Neural progenitor cell (in vitro differentiated cells): ENCODE measurements at regions not wholly inside any gene's neighbourhood (a gene's known extent, or its start where the extent isn't known, plus 50 kb on each side); places are given as distances from the start of the nearest gene placed in this dataset.

ENCODE experiments used
- DNase-seq: peaks from one replicate; pipeline ENCODE4 v3.0.0-alpha.2; 2016; ENCODE audit warnings: low spot score
- H2AFZ ChIP-seq: fragments of 200-600 bp; sonication (generic); replicated peaks from 2 replicates; pipeline ENCODE4 v1.6.1; 2016; ENCODE audit warnings: antibody characterized with exemption
- H3F3A ChIP-seq: fragments of 200-600 bp; sonication (generic); 2 replicates; pipeline ENCODE4 v1.6.1; 2016; ENCODE audit warnings: antibody characterized with exemption, low read depth
- H3K27ac ChIP-seq: fragments of 200-600 bp; sonication (generic); 2 replicates; pipeline ENCODE4 v1.5.1; 2016; ENCODE audit warnings: mild to moderate bottlenecking
- H3K27me3 ChIP-seq: fragments of 200-600 bp; sonication (generic); 2 replicates; pipeline ENCODE4 v1.6.1; 2016; ENCODE audit warnings: mild to moderate bottlenecking, moderate library complexity
- H3K36me3 ChIP-seq: fragments of 200-600 bp; sonication (generic); 2 replicates; pipeline ENCODE4 v1.5.1; 2016
- H3K4me1 ChIP-seq: fragments of 200-600 bp; sonication (generic); 2 replicates; pipeline ENCODE4 v1.6.1; 2016; ENCODE audit warnings: mixed run types
- H3K4me2 ChIP-seq: fragments of 200-600 bp; sonication (generic); 2 replicates; pipeline ENCODE4 v1.6.1; 2016
- H3K4me3 ChIP-seq: fragments of 200-600 bp; sonication (generic); 2 replicates; pipeline ENCODE4 v1.5.1; 2016
- H3K79me2 ChIP-seq: fragments of 200-600 bp; sonication (generic); 2 replicates; pipeline ENCODE4 v1.6.1; 2016; ENCODE audit warnings: low read depth
- H3K9ac ChIP-seq: fragments of 200-600 bp; sonication (generic); 2 replicates; pipeline ENCODE4 v1.6.1; 2016
- H3K9me3 ChIP-seq: fragments of 200-600 bp; sonication (generic); 2 replicates; pipeline ENCODE4 v1.5.1; 2016; ENCODE audit warnings: low read depth
- H4K20me1 ChIP-seq: fragments of 200-600 bp; sonication (generic); 2 replicates; pipeline ENCODE4 v1.6.1; 2016; ENCODE audit warnings: low read depth
- H3K27ac Mint-ChIP-seq: 3 replicates; pipeline ENCODE4 v1.8.0; 2021; ENCODE audit warnings: mixed read lengths
- H3K27me3 Mint-ChIP-seq: 2 replicates; pipeline ENCODE4 v1.8.0; 2022; ENCODE audit warnings: low read depth, mild to moderate bottlenecking, inconsistent platforms, moderate library complexity, mixed read lengths; ENCODE audit not compliant: insufficient read depth
- H3K36me3 Mint-ChIP-seq: 3 replicates; pipeline ENCODE4 v1.8.0; 2021; ENCODE audit warnings: mixed read lengths
- H3K4me1 Mint-ChIP-seq: 3 replicates; pipeline ENCODE4 v1.8.0; 2021; ENCODE audit warnings: mixed read lengths
- H3K4me3 Mint-ChIP-seq: 3 replicates; pipeline ENCODE4 v1.8.0; 2021; ENCODE audit warnings: mild to moderate bottlenecking, moderate library complexity, mixed read lengths
- H3K9me3 Mint-ChIP-seq: 3 replicates; pipeline ENCODE4 v1.8.0; 2020; ENCODE audit warnings: mixed read lengths
- CTCF ChIP-seq: fragments of 200-600 bp; sonication (generic); IDR thresholded peaks from 2 replicates; pipeline ENCODE4 v1.5.1; 2017; ENCODE audit warnings: antibody characterized with exemption, mild to moderate bottlenecking
- EZH2 ChIP-seq: fragments of 200-600 bp; sonication (generic); IDR thresholded peaks from 2 replicates; pipeline ENCODE4 v1.6.1; 2017; ENCODE audit warnings: antibody characterized with exemption, mild to moderate bottlenecking, moderate library complexity
- EZH2phosphoT487 ChIP-seq: fragments of 200-600 bp; sonication (generic); IDR thresholded peaks from 2 replicates; pipeline ENCODE4 v1.6.1; 2017; ENCODE audit warnings: antibody characterized with exemption

- H3K9me3 Mint-ChIP-seq = peaks cover 17% of the 10 kb centered on the region
These were observed 86.0 kb upstream of the GALNTL6 start for GRCh38 chr4:171727185-171727584.

GRCh38 chr4:171721937-171722336 is 91.3 kb upstream of the GALNTL6 start:
- Histone ChIP-seq H3K4me1 (no peaks in the 10 kb centered on the region), H4K20me1 (no peaks in the 10 kb centered on the region), H3K4me3 (no peak overlapping the region), H3K9me3 (no peaks in the 10 kb centered on the region), H3K27me3 (no peaks in the 10 kb centered on the region), H3K79me2 (no peaks in the 10 kb centered on the region), H3K4me2 (no peak overlapping the region), H3K27ac (no peak overlapping the region), H3K9ac (no peak overlapping the region), H3F3A (no peaks in the 10 kb centered on the region), H2AFZ (no peak overlapping the region), H3K36me3 (no peaks in the 10 kb centered on the region)
- Mint-ChIP-seq H3K4me3 (no peak overlapping the region), H3K36me3 (no peaks in the 10 kb centered on the region), H3K27me3 (no peaks in the 10 kb centered on the region), H3K4me1 (no peaks in the 10 kb centered on the region), H3K9me3 (peaks cover 8% of the 10 kb centered on the region), H3K27ac (no peak overlapping the region)
- TF ChIP-seq CTCF (no peak), EZH2 (no peak), EZH2phosphoT487 (no peak)
- no peak for DNase-seq

More at GRCh38 chr4:171727185-171727584, 86.0 kb upstream of the GALNTL6 start:
- Histone ChIP-seq H3K9me3 (no peaks in the 10 kb centered on the region), H3K36me3 (no peaks in the 10 kb centered on the region), H3K4me1 (no peaks in the 10 kb centered on the region), H3K9ac (no peak overlapping the region), H3K4me3 (no peak overlapping the region), H3K79me2 (no peaks in the 10 kb centered on the region), H3K27ac (no peak overlapping the region), H3K4me2 (no peak overlapping the region), H4K20me1 (no peaks in the 10 kb centered on the region), H2AFZ (no peak overlapping the region), H3K27me3 (no peaks in the 10 kb centered on the region), H3F3A (no peaks in the 10 kb centered on the region)
- no peak overlapping the region for H3K4me3 Mint-ChIP-seq
- no peaks in the 10 kb centered on the region for H3K36me3 Mint-ChIP-seq
- DNase-seq = no peak
- no peak overlapping the region for H3K27ac Mint-ChIP-seq
- H3K4me1 Mint-ChIP-seq = no peaks in the 10 kb centered on the region
- H3K27me3 Mint-ChIP-seq = no peaks in the 10 kb centered on the region
- no peak for TF ChIP-seq EZH2
- no peak for TF ChIP-seq EZH2phosphoT487
- TF ChIP-seq CTCF = no peak

- no peaks in the 10 kb centered on the region for H3K36me3 ChIP-seq
- H3K4me1 ChIP-seq = no peaks in the 10 kb centered on the region
- no peak overlapping the region for H3K27ac Mint-ChIP-seq
- no peak overlapping the region for H3K9ac ChIP-seq
- H3K27me3 ChIP-seq = no peaks in the 10 kb centered on the region
- no peak overlapping the region for H3K4me3 ChIP-seq
- H3K9me3 ChIP-seq = no peaks in the 10 kb centered on the region
- peaks cover 2% of the 10 kb centered on the region for H3K4me1 Mint-ChIP-seq
- no peak overlapping the region for H3K4me3 Mint-ChIP-seq
- H3K36me3 Mint-ChIP-seq = no peaks in the 10 kb centered on the region
- peaks cover 8% of the 10 kb centered on the region for H3K9me3 Mint-ChIP-seq
- no peak for DNase-seq
- no peaks in the 10 kb centered on the region for H3F3A ChIP-seq
- TF ChIP-seq CTCF (no peak), EZH2phosphoT487 (no peak), EZH2 (no peak)
- no peak overlapping the region for H3K27ac ChIP-seq
- H2AFZ ChIP-seq = no peak overlapping the region
- no peaks in the 10 kb centered on the region for H3K27me3 Mint-ChIP-seq
- no peak overlapping the region for H3K4me2 ChIP-seq
- no peaks in the 10 kb centered on the region for H4K20me1 ChIP-seq
- H3K79me2 ChIP-seq = no peaks in the 10 kb centered on the region
These were observed 93.5 kb upstream of the GALNTL6 start for GRCh38 chr4:171719691-171720090.

- Mint-ChIP-seq H3K9me3 (peaks cover 7% of the 10 kb centered on the region), H3K27me3 (no peaks in the 10 kb centered on the region), H3K4me1 (peaks cover 2% of the 10 kb centered on the region), H3K4me3 (no peak overlapping the region), H3K27ac (no peak overlapping the region), H3K36me3 (no peaks in the 10 kb centered on the region)
- TF ChIP-seq EZH2 (no peak), CTCF (no peak), EZH2phosphoT487 (no peak)
- Histone ChIP-seq H3F3A (no peaks in the 10 kb centered on the region), H4K20me1 (no peaks in the 10 kb centered on the region), H3K27me3 (no peaks in the 10 kb centered on the region), H3K79me2 (no peaks in the 10 kb centered on the region), H3K4me1 (no peaks in the 10 kb centered on the region), H3K4me3 (no peak overlapping the region), H3K9ac (no peak overlapping the region), H3K27ac (no peak overlapping the region), H3K9me3 (no peaks in the 10 kb centered on the region), H2AFZ (no peak overlapping the region), H3K36me3 (no peaks in the 10 kb centered on the region), H3K4me2 (no peak overlapping the region)
- DNase-seq = no peak
These were observed 94.5 kb upstream of the GALNTL6 start for GRCh38 chr4:171718665-171719064.
